OCI-LY7 (cell line): ENCODE measurements at regions not wholly inside any gene's neighbourhood (a gene's known extent, or its start where the extent isn't known, plus 50 kb on each side); places are given as distances from the start of the nearest gene placed in this dataset.

ENCODE experiments used
- BruUV-seq: library from RNA; stranded (reverse); fragments of 400-500 nt; replicated peaks from 2 replicates; lab custom pipeline; 2021; lab: Mats Ljungman, UMichigan
- CTCF ChIA-PET: fragments of 300-600 bp; sonication (Branson Sonifier 250); formaldehyde crosslinking; loops from one replicate; lab custom pipeline; 2022; ENCODE audit warnings: antibody characterized with exemption; ENCODE audit not compliant: unreplicated experiment; lab: Charles Lee
- POLR2A ChIA-PET: fragments of 300-600 bp; sonication (Branson Sonifier 250); formaldehyde crosslinking; loops from one replicate; lab custom pipeline; 2022; ENCODE audit warnings: antibody characterized with exemption; lab: Charles Lee
- DNase-seq: peaks from one replicate; pipeline ENCODE4 v3.0.0-alpha.2; 2015; ENCODE audit warnings: low spot score
- H2AFZ ChIP-seq: fragments of 200-600 bp; sonication (generic), shearing (Covaris generic); 2 replicates; pipeline ENCODE4 v1.6.1; 2014; ENCODE audit warnings: mild to moderate bottlenecking, antibody characterized with exemption, low read length, moderate library complexity
- H3K27ac ChIP-seq: fragments of 200-600 bp; sonication (generic); 2 replicates; pipeline ENCODE4 v1.5.1; 2014; ENCODE audit warnings: mixed run types, low read depth, mild to moderate bottlenecking, moderate library complexity, low read length, inconsistent platforms; ENCODE audit not compliant: poor library complexity, severe bottlenecking
- H3K36me3 ChIP-seq: fragments of 200-600 bp; sonication (generic); 2 replicates; pipeline ENCODE4 v1.6.1; 2014; ENCODE audit warnings: mild to moderate bottlenecking, antibody characterized with exemption, low read length, moderate library complexity, mixed read lengths; ENCODE audit not compliant: insufficient read depth
- H3K4me1 ChIP-seq: fragments of 200-600 bp; sonication (generic); 2 replicates; pipeline ENCODE4 v1.5.1; 2014; ENCODE audit warnings: mild to moderate bottlenecking, low read length; ENCODE audit not compliant: insufficient read depth, poor library complexity, severe bottlenecking
- H3K4me2 ChIP-seq: fragments of 200-600 bp; sonication (generic); 2 replicates; pipeline ENCODE4 v1.6.1; 2014; ENCODE audit warnings: mild to moderate bottlenecking, low read length
- H3K4me3 ChIP-seq: fragments of 200-600 bp; sonication (generic); 2 replicates; pipeline ENCODE4 v1.5.1; 2014; ENCODE audit warnings: mild to moderate bottlenecking, low read depth, low read length; ENCODE audit not compliant: poor library complexity, severe bottlenecking
- H3K79me2 ChIP-seq: fragments of 200-600 bp; sonication (generic); 2 replicates; pipeline ENCODE4 v1.6.1; 2016; ENCODE audit warnings: low read depth, mild to moderate bottlenecking, low read length, moderate library complexity, mixed read lengths; ENCODE audit not compliant: insufficient read depth
- H3K9me2 ChIP-seq: fragments of 200-600 bp; sonication (generic); 2 replicates; pipeline ENCODE4 v1.6.1; 2016; ENCODE audit warnings: mild to moderate bottlenecking, low read length, mixed read lengths; ENCODE audit not compliant: insufficient read depth
- H3K9me3 ChIP-seq: fragments of 200-600 bp; sonication (generic); 2 replicates; pipeline ENCODE4 v1.6.1; 2014; ENCODE audit warnings: mild to moderate bottlenecking, mixed run types, low read length, mixed read lengths
- H4K20me1 ChIP-seq: fragments of 200-600 bp; sonication (generic); 2 replicates; pipeline ENCODE4 v1.6.1; 2014; ENCODE audit warnings: mild to moderate bottlenecking, antibody characterized with exemption, low read length, moderate library complexity, mixed read lengths; ENCODE audit not compliant: insufficient read depth
- CTCF ChIP-seq: fragments of 200-600 bp; sonication (generic); conservative IDR thresholded peaks from 2 replicates; pipeline ENCODE4 v1.5.1; 2014; ENCODE audit warnings: mild to moderate bottlenecking, antibody characterized with exemption, low read length, moderate library complexity, mixed read lengths
- EZH2phosphoT487 ChIP-seq: fragments of 200-600 bp; sonication (generic); IDR thresholded peaks from 2 replicates; pipeline ENCODE4 v1.6.1; 2018; ENCODE audit warnings: low read depth, borderline replicate concordance, mild to moderate bottlenecking, mixed run types, antibody characterized with exemption, low read length, moderate library complexity, mixed read lengths
- intact Hi-C: fragments of 100-400 bp; cut with micrococcal nuclease; formaldehyde crosslinking; loops from one replicate; pipeline ENCODE4 v1.10.0; 2022; ENCODE audit not compliant: unreplicated experiment

GRCh38 chr14:23712287-23712686 is 76.1 kb downstream of the DHRS2 start:
- ChIA-PET POLR2A (interaction anchor here (0.5 kb wide), 1 partner anchor 376 kb away, joined by 5 read pairs; no protein-coding TSS in a partner anchor), CTCF (interaction anchor here (0.6 kb wide), 1 partner anchor 369 kb away, joined by 3 read pairs; no protein-coding TSS in a partner anchor)
- 0 out of 2 replicates have a peak, but pooled peaks cover 3% of the 10 kb centered on the region for H3K9me2 ChIP-seq
- BruUV-seq, result no TSS peak
- no peaks in the 10 kb centered on the region for H4K20me1 ChIP-seq
- H3K4me3 ChIP-seq, result no peak overlapping the region
- no peaks in the 10 kb centered on the region for H3K9me3 ChIP-seq
- no peaks in the 10 kb centered on the region for H3K36me3 ChIP-seq
- H3K27ac ChIP-seq, result no peak overlapping the region
- H2AFZ ChIP-seq, result no peak overlapping the region
- H3K4me2 ChIP-seq, result no peak overlapping the region
- no peaks in the 10 kb centered on the region for H3K79me2 ChIP-seq
- intact Hi-C loops, result no loop called here
- TF ChIP-seq EZH2phosphoT487 (no peak), CTCF (no peak)
- H3K4me1 ChIP-seq, result no peaks in the 10 kb centered on the region
- DNase-seq, result no peak

GRCh38 chr14:23719225-23719985 is 83.2 kb downstream of the DHRS2 start:
- Histone ChIP-seq H3K36me3 (no peaks in the 10 kb centered on the region), H4K20me1 (no peaks in the 10 kb centered on the region), H3K27ac (no peak overlapping the region), H3K4me2 (no peak overlapping the region), H3K4me1 (no peaks in the 10 kb centered on the region), H3K9me3 (no peaks in the 10 kb centered on the region), H2AFZ (no peak overlapping the region), H3K79me2 (no peaks in the 10 kb centered on the region), H3K4me3 (no peak overlapping the region), H3K9me2 (0 out of 2 replicates have a peak, but pooled peaks cover 3% of the 10 kb centered on the region)
- ChIA-PET POLR2A (no interaction called here), CTCF (no interaction called here)
- no peak for DNase-seq
- BruUV-seq, result no TSS peak
- no peak for TF ChIP-seq EZH2phosphoT487
- TF ChIP-seq CTCF, result no peak
- intact Hi-C loops, result no loop called here

GRCh38 chr14:23722675-23723074 is 86.5 kb downstream of the DHRS2 start:
- Histone ChIP-seq H3K36me3 (no peaks in the 10 kb centered on the region), H3K4me3 (no peak overlapping the region), H3K79me2 (no peaks in the 10 kb centered on the region), H3K4me1 (no peaks in the 10 kb centered on the region), H4K20me1 (no peaks in the 10 kb centered on the region), H3K27ac (no peak overlapping the region), H3K4me2 (no peak overlapping the region), H3K9me2 (no peaks in the 10 kb centered on the region), H2AFZ (no peak overlapping the region), H3K9me3 (no peaks in the 10 kb centered on the region)
- POLR2A ChIA-PET, result no interaction called here
- no TSS peak for BruUV-seq
- no peak for DNase-seq
- CTCF ChIA-PET, result no interaction called here
- intact Hi-C loops, result no loop called here
- TF ChIP-seq CTCF (no peak), EZH2phosphoT487 (no peak)
